ENCODE measurements at regions not wholly inside any gene's neighbourhood (a gene's known extent, or its start where the extent isn't known, plus 50 kb on each side); places are given as distances from the start of the nearest gene placed in this dataset.
"Not testable (repeated sequence)": the region's sequence is repeated elsewhere in the genome, so short reads cannot be mapped to it uniquely, and the experiment has no call there.

GRCh38 chr2:180307096-180307495 is 300.0 kb upstream of the CWC22 start:
- no peak for DNase-seq (ENCODE audit: low read depth, low spot score)

- DNase-seq (ENCODE audit: low read depth, low spot score): no peak
These were observed 299.2 kb upstream of the CWC22 start for GRCh38 chr2:180306346-180306745.

GRCh38 chr2:180291552-180292421 is 284.7 kb upstream of the CWC22 start:
- no peak for DNase-seq (ENCODE audit: low read depth, low spot score)

DNA sequence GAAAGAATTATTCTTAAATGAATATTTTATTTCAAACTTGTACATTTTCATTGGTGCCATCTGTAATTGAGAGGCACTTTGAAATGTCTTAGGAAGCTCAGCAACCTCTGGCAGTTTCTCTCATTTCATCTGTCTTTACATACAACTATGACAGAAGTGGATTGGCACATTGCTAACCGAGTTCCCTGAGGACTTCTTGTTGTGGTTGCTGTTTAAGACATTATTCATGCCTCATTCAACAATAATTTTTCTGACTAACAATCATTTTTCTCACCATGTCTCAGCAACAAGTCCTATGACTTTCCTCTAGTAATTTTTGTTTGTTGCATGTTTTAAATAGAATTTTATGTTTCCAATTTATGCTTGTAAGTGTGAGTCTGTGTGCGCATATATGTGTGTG is 284.0 kb upstream of the CWC22 start:
- no peak for DNase-seq (ENCODE audit: low read depth, low spot score)

DNA sequence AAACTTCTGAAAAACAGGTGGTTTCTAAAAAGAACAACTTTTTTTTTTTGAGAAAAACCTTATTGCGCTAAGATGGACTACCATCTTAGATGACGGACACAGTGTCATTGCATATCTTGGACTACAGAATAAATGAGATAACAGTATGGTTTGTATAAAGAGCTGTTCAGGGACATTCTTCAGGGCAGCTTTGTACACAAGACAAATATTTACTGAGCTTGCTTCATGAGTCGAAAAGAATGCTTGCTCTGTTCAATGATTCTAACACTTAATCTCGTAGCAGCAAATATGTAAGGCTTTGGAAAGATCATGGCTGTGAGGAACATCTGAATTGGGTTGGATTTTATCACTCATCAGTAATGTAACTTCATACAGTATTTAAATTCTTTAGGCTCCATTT is 282.5 kb upstream of the CWC22 start:
- no peak for DNase-seq (ENCODE audit: low read depth, low spot score)

GRCh38 chr2:180279581-180279980 is 272.5 kb upstream of the CWC22 start:
- DNase-seq (ENCODE audit: low read depth, low spot score): no peak

DNA sequence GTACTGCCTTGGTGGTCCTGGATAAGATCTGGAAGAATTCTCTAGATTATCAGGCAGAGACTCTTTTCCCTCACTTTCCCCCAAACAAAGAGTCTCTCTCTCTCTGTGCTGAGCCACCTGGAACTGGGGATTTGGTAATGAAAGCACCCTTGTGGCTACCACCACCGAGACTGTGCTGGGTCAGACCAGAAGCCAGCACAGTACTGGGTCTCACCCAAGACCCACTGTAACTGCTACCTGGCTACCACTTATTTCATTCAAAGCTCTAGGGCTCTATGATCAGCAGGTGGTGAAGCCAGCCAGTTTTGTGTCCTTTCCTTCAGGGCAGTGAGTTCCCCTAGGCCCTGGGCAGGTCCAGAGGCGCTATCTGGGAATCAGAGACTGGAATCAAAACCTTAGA is 269.6 kb upstream of the CWC22 start:
- no peak for DNase-seq (ENCODE audit: low read depth, low spot score)

DNA sequence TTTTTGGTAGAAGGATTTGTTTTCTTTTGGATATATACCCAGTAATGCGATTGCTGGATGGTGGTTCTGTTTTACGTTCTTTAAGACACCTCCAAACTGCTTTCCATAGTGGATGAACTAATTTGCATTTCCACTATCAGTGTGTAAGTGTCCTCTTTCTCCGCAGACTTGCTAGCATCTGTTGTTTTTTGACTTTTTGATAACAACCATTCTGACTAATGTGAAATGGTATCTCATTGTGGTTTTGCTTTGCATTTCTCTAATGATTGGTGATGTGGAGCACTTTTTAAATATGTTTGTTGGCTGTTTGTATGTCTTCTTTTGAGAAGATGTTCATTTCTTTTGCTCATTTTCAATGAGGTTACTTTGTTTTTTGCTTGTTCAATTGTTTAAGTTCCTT is 260.9 kb upstream of the CWC22 start:
- DNase-seq (ENCODE audit: low read depth, low spot score): no peak

- DNase-seq (ENCODE audit: low read depth, low spot score): no peak
These were observed 254.9 kb upstream of the CWC22 start for GRCh38 chr2:180261976-180262375.

- DNase-seq (ENCODE audit: low read depth, low spot score): no peak
These were observed 251.5 kb upstream of the CWC22 start for GRCh38 chr2:180258579-180258978.

DNA sequence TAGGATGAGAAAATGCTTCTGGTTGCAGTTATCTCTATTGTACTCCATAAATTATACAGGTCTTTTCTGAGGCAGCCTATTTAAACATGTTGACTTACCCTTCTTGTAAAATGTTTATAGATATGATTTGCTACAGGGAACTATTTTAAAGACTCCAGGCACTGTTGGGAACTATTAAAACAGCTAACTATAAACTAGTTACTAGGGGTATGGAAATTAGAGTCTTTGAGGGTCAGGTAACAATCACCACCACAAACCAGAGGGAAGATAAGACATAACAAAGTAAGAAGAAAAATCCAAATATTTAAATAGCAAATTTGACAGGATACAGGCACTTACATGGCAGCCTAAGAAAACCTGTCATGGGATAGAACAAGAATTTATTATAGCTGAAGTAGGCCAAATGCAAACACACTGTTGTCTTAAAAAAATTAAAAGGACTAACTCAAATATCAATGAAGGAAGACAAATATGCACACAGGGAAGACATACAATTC is 251.0 kb upstream of the CWC22 start:
- DNase-seq (ENCODE audit: low read depth, low spot score): no peak

- DNase-seq (ENCODE audit: low read depth, low spot score): no peak
These were observed 250.2 kb upstream of the CWC22 start for GRCh38 chr2:180257247-180257646.

- DNase-seq (ENCODE audit: low read depth, low spot score): no peak
These were observed 248.9 kb upstream of the CWC22 start for GRCh38 chr2:180255981-180256380.

DNA sequence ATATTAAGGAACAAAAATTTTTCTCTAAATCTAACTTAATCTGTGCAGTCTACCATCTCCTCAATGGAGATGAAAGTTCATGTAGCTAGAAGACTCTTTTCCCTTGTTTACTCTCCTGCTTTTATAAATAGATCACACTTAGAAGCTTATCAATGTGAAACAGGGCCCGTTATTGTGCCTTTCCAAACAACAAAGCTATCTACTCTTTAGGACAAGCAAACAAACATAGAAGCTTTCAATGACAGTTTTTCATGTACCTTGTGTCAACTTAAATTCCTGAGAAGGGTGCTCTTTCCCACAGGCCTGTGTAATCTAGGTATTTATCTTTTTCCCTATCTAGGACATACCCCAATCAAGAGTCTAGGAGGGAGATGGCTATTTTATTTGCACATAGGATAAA is 247.8 kb upstream of the CWC22 start:
- no peak for DNase-seq (ENCODE audit: low read depth, low spot score)

DNA sequence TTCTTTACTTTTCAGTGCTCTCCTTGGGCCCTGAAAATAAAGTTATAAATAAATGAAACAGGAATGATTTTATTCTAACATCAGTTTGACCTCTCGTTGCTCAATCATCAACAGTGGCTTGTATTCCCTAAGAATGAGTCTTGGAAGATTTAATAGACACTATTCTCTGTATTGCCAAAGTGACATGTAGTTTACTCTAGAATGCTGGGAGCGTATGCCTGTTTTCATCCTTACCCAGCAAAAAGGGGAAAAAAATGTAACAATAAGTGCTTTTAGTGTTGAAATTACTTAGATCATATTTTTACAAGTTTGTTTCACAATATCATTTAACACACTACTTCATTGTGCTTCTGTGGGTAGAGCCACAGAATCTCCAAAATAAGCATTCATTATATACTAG is 240.6 kb upstream of the CWC22 start:
- no peak for DNase-seq (ENCODE audit: low read depth, low spot score)

- DNase-seq (ENCODE audit: low read depth, low spot score): no peak
These were observed 239.2 kb upstream of the CWC22 start for GRCh38 chr2:180246268-180246667.

GRCh38 chr2:180240774-180241173 is 233.7 kb upstream of the CWC22 start:
- no peak for DNase-seq (ENCODE audit: low read depth, low spot score)

DNA sequence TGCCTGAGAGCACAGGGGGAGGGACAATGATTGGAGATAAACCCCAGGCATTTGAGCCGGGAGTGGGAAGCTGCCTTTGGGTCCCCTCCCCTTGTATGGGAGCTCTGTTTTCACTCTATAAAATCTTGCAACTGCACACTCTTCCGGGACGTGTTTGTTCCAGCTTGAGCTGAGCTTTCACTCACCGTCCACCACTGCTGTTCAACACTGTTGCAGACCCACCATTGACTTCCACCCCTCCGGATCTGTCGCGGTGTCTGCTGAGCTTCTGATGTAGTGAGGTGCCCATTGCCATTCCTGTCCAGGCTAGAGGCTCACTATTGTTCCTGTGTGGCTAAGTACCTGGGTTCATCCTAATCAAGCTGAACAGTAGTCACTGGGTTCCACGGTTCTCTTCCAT is 231.6 kb upstream of the CWC22 start:
- DNase-seq (ENCODE audit: low read depth, low spot score): no peak

- DNase-seq (ENCODE audit: low read depth, low spot score): not testable (repeated sequence)
These were observed 229.0 kb upstream of the CWC22 start for GRCh38 chr2:180236061-180236460.

DNA sequence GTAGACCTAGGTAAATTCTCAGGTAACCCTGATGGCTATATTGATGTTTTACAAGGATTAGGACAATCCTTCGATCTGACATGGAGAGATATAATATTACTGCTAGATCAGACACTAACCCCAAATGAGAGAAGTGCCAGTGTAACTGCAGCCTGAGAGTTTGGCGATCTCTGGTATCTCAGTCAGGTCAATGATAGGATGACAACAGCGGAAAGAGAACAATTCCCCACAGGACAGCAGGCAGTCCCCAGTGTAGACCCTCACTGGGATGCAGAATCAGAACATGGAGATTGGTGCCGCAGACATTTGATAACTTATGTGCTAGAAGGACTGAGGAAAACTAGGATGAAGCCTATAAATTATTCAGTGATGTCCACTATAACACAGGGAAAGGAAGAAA is 228.4 kb upstream of the CWC22 start:
- not testable (repeated sequence) for DNase-seq (ENCODE audit: low read depth, low spot score)

- not testable (repeated sequence) for DNase-seq (ENCODE audit: low read depth, low spot score)
These were observed 227.9 kb upstream of the CWC22 start for GRCh38 chr2:180234991-180235390.

GRCh38 chr2:180231015-180231414 is 223.9 kb upstream of the CWC22 start:
- no peak for DNase-seq (ENCODE audit: low read depth, low spot score)

- no peak for DNase-seq (ENCODE audit: low read depth, low spot score)
These were observed 220.4 kb upstream of the CWC22 start for GRCh38 chr2:180227461-180227860.

DNA sequence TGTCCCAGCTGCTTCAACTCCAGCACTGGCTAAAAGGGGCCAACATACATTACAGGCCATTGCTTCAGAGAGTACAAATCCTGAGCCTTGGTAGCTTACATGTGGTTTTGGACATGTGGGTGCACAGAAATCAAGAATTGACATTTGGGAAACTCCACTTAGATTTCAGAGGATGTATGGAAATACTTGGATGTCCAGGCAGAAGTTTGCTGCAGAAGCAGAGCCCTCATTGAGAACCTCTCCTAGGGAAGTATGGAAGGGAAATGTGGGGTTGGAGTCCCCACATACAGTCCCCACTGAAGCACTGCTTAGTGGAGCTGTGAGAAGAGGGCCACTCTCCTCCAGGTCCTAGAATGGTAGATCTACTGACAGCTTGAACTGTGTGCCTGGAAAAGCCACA is 218.0 kb upstream of the CWC22 start:
- DNase-seq (ENCODE audit: low read depth, low spot score): no peak

Data from activated naive CD8-positive, alpha-beta T cell treated with anti-CD3 and anti-CD28 coated beads, Interleukin-2, amount 50 U/mL, for 16 hours (primary cell).